ENCODE measurements at regions not wholly inside any gene's neighbourhood (a gene's known extent, or its start where the extent isn't known, plus 50 kb on each side); places are given as distances from the start of the nearest gene placed in this dataset.

- 98% methylated on average over 1 of the region's 1 CpG for WGBS
- no peak for TF ChIP-seq POLR2A (IDR thresholded peaks at IDR 0.05)
- TF ChIP-seq CTCF (IDR thresholded peaks at IDR 0.05): no peak
- TF ChIP-seq POLR2AphosphoS5 (IDR thresholded peaks at IDR 0.05): no peak
Observed at GRCh38 chr2:34280606-34281005, 681.5 kb upstream of the FAM98A start.

GRCh38 chr2:34266908-34267697 lies 668.0 kb upstream of the FAM98A start:
- 91% methylated on average over 9 of the region's 9 CpGs for WGBS
- no peaks in the 10 kb centered on the region for H3K9me3 ChIP-seq
- no peak for DNase-seq (ENCODE audit: low spot score)
- intact Hi-C loops (cut with DNase I): no loop called here
- H3K4me3 ChIP-seq: no peak overlapping the region
- H3K36me3 ChIP-seq: no peaks in the 10 kb centered on the region
- no peaks in the 10 kb centered on the region for H3K27me3 ChIP-seq (replicated peaks; ENCODE audit: insufficient read depth)
- H3K27ac ChIP-seq: no peak overlapping the region
- TF ChIP-seq POLR2A (IDR thresholded peaks at IDR 0.05) (no peak), CTCF (IDR thresholded peaks at IDR 0.05) (no peak), POLR2AphosphoS5 (IDR thresholded peaks at IDR 0.05) (no peak)
- no peaks in the 10 kb centered on the region for H3K4me1 ChIP-seq (replicated peaks)

More at GRCh38 chr2:34280606-34281005, 681.5 kb upstream of the FAM98A start:
- no peak overlapping the region for H3K4me3 ChIP-seq
- no peak for DNase-seq (ENCODE audit: low spot score)
- no peaks in the 10 kb centered on the region for H3K9me3 ChIP-seq
- intact Hi-C loops (cut with DNase I): no loop called here
- no peak overlapping the region for H3K27ac ChIP-seq
- H3K27me3 ChIP-seq (replicated peaks; ENCODE audit: insufficient read depth): no peaks in the 10 kb centered on the region
- H3K4me1 ChIP-seq (replicated peaks): no peaks in the 10 kb centered on the region
- no peaks in the 10 kb centered on the region for H3K36me3 ChIP-seq

DNA sequence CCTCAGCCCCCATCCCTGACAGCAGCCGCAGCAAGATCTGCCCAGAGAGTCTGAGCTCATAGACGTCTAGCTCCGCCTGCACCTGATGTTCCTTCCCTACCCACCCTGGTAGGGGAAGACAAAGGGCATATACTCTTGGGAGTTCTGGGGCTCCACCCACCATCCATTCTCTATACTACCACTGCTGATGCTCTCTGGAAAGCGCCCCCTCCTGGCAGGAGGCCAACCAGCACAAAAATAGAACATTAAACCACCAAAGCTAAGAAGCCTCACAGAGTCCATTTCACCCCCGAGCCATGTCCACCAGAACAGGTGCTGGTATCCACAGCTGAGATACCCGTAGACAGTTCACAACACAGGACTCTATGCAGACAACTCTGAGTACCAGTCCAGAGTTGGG lies 662.6 kb upstream of the FAM98A start:
- 95% methylated on average over 6 of the region's 6 CpGs for WGBS
- no peak overlapping the region for H3K27ac ChIP-seq
- no peaks in the 10 kb centered on the region for H3K27me3 ChIP-seq (replicated peaks; ENCODE audit: insufficient read depth)
- intact Hi-C loops (cut with DNase I): no loop called here
- no peaks in the 10 kb centered on the region for H3K36me3 ChIP-seq
- TF ChIP-seq CTCF (IDR thresholded peaks at IDR 0.05): no peak
- H3K4me1 ChIP-seq (replicated peaks): no peaks in the 10 kb centered on the region
- DNase-seq (ENCODE audit: low spot score): no peak
- H3K4me3 ChIP-seq: no peak overlapping the region
- H3K9me3 ChIP-seq: no peaks in the 10 kb centered on the region

DNA sequence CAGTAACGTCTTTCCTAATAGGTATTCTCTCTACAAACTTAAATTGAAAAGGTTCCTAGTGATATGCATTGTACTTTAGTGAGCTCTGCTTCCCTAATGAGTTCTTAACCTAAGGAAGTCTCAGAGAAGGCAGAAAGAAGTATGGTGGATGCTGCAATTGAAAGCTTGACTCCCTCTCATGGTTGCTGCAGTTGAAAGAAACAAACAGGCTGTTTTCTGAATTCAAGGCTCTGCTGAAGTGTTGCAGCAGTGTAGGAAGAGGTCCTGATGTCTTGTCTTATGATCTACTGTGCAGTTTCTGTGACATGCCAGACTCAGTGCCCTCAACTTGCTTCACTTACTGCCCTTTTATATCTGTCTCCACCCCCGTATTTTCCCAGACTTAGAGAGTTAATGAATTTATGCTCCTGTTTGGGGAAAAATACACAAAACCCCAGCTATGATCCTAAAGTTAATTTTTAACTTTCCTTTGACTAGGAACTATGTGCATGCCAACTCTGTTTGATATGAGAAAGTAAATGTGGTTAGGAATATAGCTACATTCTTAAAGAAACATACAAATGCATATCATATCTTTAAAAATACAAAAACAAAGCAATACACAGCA lies 655.3 kb upstream of the FAM98A start:
- no peak for DNase-seq (ENCODE audit: low spot score)
- Histone ChIP-seq H3K36me3 (no peaks in the 10 kb centered on the region), H3K27me3 (replicated peaks; ENCODE audit: insufficient read depth) (no peaks in the 10 kb centered on the region), H3K9me3 (no peaks in the 10 kb centered on the region), H3K27ac (no peak overlapping the region), H3K4me3 (no peak overlapping the region), H3K4me1 (replicated peaks) (no peaks in the 10 kb centered on the region)
- intact Hi-C loops (cut with DNase I): no loop called here
- 68% methylated on average over 2 of the region's 2 CpGs for whole genome bisulfite sequencing
- no peak for TF ChIP-seq POLR2AphosphoS5 (IDR thresholded peaks at IDR 0.05)
- TF ChIP-seq POLR2A (IDR thresholded peaks at IDR 0.05): no peak
- TF ChIP-seq CTCF (IDR thresholded peaks at IDR 0.05): no peak

DNA sequence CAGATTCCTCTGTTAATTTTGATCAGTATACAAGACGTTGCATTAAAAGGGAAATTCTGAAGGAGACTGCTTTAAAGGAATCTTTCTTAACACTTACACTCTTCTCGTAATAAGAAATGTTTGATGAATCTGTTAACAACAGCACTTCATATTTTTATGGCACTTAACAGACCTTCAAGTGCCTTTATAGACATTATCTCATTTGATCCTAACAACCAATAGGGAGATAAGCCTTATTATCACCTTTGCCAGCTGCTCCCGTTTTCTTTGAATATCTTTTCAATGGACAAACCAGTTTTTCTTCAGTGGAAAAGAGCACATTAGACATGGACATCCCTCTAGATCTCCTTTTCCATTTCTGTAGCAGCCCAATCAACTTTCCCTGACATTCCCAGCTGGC lies 653.0 kb upstream of the FAM98A start:
- Histone ChIP-seq H3K27ac (no peak overlapping the region), H3K4me1 (replicated peaks) (no peaks in the 10 kb centered on the region), H3K36me3 (no peaks in the 10 kb centered on the region), H3K4me3 (no peak overlapping the region), H3K27me3 (replicated peaks; ENCODE audit: insufficient read depth) (no peaks in the 10 kb centered on the region), H3K9me3 (no peaks in the 10 kb centered on the region)
- TF ChIP-seq CTCF (IDR thresholded peaks at IDR 0.05) (no peak), POLR2AphosphoS5 (IDR thresholded peaks at IDR 0.05) (no peak), POLR2A (IDR thresholded peaks at IDR 0.05) (no peak)
- DNase-seq (ENCODE audit: low spot score): no peak
- WGBS: 48% methylated on average over 3 of the region's 3 CpGs
- intact Hi-C loops (cut with DNase I): no loop called here

Measured in prostate gland (tissue), 2 donors.